HFFc6 (cell line): ENCODE measurements at regions not wholly inside any gene's neighbourhood (a gene's known extent, or its start where the extent isn't known, plus 50 kb on each side); places are given as distances from the start of the nearest gene placed in this dataset.

Experiments used
- DNase-seq: peaks from one replicate; pipeline ENCODE4 v3.0.0-alpha.2; 2018
- H3K27ac Mint-ChIP-seq: 2 replicates; pipeline ENCODE4 v1.8.0; 2020; ENCODE audit warnings: mild to moderate bottlenecking, mixed read lengths
- H3K27me3 Mint-ChIP-seq: 2 replicates; pipeline ENCODE4 v1.8.0; 2021; ENCODE audit warnings: mild to moderate bottlenecking, moderate library complexity, mixed read lengths; ENCODE audit not compliant: insufficient read depth
- H3K36me3 Mint-ChIP-seq: 2 replicates; pipeline ENCODE4 v1.8.0; 2021; ENCODE audit warnings: low read depth, mixed read lengths
- H3K4me1 Mint-ChIP-seq: 2 replicates; pipeline ENCODE4 v1.8.0; 2020; ENCODE audit warnings: low read depth, mixed read lengths
- H3K4me3 Mint-ChIP-seq: 2 replicates; pipeline ENCODE4 v1.8.0; 2020; ENCODE audit warnings: mild to moderate bottlenecking, moderate library complexity, mixed read lengths
- H3K9me3 Mint-ChIP-seq: 2 replicates; pipeline ENCODE4 v1.8.0; 2020; ENCODE audit warnings: mild to moderate bottlenecking, mixed read lengths
- TF ChIP-seq, protein P1 (sequence below): fragments of 200-600 bp; sonication (generic); IDR thresholded peaks from 2 replicates; pipeline ENCODE4 v1.5.0; 2021; ENCODE audit warnings: antibody characterized with exemption, mild to moderate bottlenecking

GRCh38 chr1:199310708-199311107 lies 671.9 kb downstream of the PTPRC start:
- H3K27me3 Mint-ChIP-seq: no peaks in the 10 kb centered on the region; the same call in 1 of the 2 replicates
- no peak for DNase-seq
- no peak overlapping the region for H3K4me3 Mint-ChIP-seq
- H3K4me1 Mint-ChIP-seq: no peaks in the 10 kb centered on the region
- no peaks in the 10 kb centered on the region for H3K9me3 Mint-ChIP-seq
- H3K36me3 Mint-ChIP-seq: no peaks in the 10 kb centered on the region
- no peak overlapping the region for H3K27ac Mint-ChIP-seq
- TF ChIP-seq, protein P1, sequence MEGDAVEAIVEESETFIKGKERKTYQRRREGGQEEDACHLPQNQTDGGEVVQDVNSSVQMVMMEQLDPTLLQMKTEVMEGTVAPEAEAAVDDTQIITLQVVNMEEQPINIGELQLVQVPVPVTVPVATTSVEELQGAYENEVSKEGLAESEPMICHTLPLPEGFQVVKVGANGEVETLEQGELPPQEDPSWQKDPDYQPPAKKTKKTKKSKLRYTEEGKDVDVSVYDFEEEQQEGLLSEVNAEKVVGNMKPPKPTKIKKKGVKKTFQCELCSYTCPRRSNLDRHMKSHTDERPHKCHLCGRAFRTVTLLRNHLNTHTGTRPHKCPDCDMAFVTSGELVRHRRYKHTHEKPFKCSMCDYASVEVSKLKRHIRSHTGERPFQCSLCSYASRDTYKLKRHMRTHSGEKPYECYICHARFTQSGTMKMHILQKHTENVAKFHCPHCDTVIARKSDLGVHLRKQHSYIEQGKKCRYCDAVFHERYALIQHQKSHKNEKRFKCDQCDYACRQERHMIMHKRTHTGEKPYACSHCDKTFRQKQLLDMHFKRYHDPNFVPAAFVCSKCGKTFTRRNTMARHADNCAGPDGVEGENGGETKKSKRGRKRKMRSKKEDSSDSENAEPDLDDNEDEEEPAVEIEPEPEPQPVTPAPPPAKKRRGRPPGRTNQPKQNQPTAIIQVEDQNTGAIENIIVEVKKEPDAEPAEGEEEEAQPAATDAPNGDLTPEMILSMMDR: no peak

- TF ChIP-seq, protein P1: no peak
- no peak overlapping the region for H3K4me3 Mint-ChIP-seq
- H3K9me3 Mint-ChIP-seq: no peaks in the 10 kb centered on the region
- no peaks in the 10 kb centered on the region; the same call in 1 of the 2 replicates for H3K27me3 Mint-ChIP-seq
- DNase-seq: no peak
- no peaks in the 10 kb centered on the region for H3K4me1 Mint-ChIP-seq
- H3K27ac Mint-ChIP-seq: no peak overlapping the region
- H3K36me3 Mint-ChIP-seq: no peaks in the 10 kb centered on the region
These were observed 672.8 kb downstream of the PTPRC start for GRCh38 chr1:199311478-199312262.

DNA sequence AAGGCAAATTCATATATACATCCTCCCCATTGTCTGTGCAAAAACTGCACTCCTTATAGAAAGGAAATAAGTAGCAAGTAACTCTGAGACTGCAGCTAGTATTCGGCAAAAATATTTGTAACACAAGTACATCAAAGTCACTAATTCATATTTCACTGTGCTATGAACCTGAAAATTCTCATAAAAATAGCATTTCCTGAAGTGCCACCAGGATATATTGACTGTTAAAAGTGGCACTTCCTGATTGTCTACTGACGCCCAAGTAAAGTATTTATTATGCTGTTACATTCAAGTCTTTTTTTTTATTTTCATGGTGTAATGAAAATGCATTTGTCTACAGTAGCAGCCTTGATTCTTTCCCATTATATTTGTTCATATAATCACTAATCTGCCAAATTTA lies 673.8 kb downstream of the PTPRC start:
- TF ChIP-seq, protein P1: no peak
- no peaks in the 10 kb centered on the region for H3K9me3 Mint-ChIP-seq
- no peaks in the 10 kb centered on the region; the same call in 1 of the 2 replicates for H3K27me3 Mint-ChIP-seq
- H3K4me1 Mint-ChIP-seq: no peaks in the 10 kb centered on the region
- no peak overlapping the region for H3K4me3 Mint-ChIP-seq
- DNase-seq: no peak
- no peak overlapping the region for H3K27ac Mint-ChIP-seq
- H3K36me3 Mint-ChIP-seq: no peaks in the 10 kb centered on the region

- TF ChIP-seq, protein P1: no peak
These were observed 674.6 kb downstream of the PTPRC start for GRCh38 chr1:199313444-199313843.

GRCh38 chr1:199319341-199319740 lies 680.5 kb downstream of the PTPRC start:
- Mint-ChIP-seq H3K27me3 (peaks cover 2% of the 10 kb centered on the region; the same call in 1 of the 2 replicates), H3K9me3 (no peaks in the 10 kb centered on the region), H3K4me3 (no peak overlapping the region), H3K36me3 (no peaks in the 10 kb centered on the region), H3K4me1 (no peaks in the 10 kb centered on the region), H3K27ac (no peak overlapping the region)
- TF ChIP-seq, protein P1: no peak
- no peak for DNase-seq

More at GRCh38 chr1:199313444-199313843, 674.6 kb downstream of the PTPRC start:
- Mint-ChIP-seq H3K9me3 (no peaks in the 10 kb centered on the region), H3K27ac (no peak overlapping the region), H3K36me3 (no peaks in the 10 kb centered on the region), H3K27me3 (no peaks in the 10 kb centered on the region; the same call in 1 of the 2 replicates), H3K4me1 (no peaks in the 10 kb centered on the region), H3K4me3 (no peak overlapping the region)
- no peak for DNase-seq
